HG02610 (cell line): ENCODE measurements at regions not wholly inside any gene's neighbourhood (a gene's known extent, or its start where the extent isn't known, plus 50 kb on each side); places are given as distances from the start of the nearest gene placed in this dataset.
"Not testable (repeated sequence)": the region's sequence is repeated elsewhere in the genome, so short reads cannot be mapped to it uniquely, and the experiment has no call there.

Experiments
- ATAC-seq: cut with Tn5 transposase; IDR thresholded peaks from one replicate; pipeline ENCODE4 v1.9.1; 2021; ENCODE audit warnings: mild to moderate bottlenecking, moderate library complexity; ENCODE audit not compliant: unreplicated experiment

DNA sequence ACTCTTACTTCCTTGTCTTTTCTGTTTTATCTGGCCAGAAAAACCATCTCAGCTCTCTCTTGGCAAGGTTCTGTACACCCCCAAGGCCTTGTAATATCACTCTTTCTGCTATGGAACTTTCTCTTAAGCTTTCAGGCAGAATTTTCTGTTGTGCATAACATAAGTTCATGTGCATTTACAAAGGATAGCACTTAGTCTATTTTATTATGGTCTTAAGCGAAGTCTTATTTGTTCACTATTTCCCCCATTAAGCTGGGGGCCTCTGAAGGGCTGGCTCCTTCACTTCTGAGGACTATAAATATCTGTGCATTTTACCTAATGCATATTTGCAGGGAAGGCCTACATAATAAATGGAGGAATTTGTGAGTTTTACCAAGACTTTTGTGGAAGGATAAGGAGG, 1393.4 kb downstream of the FAM181B start:
- no peak for ATAC-seq

- no peak for ATAC-seq
Measured at GRCh38 chr11:81339521-81339920, 1394.1 kb downstream of the FAM181B start.

- no peak for ATAC-seq
Measured at GRCh38 chr11:81337756-81338155, 1395.9 kb downstream of the FAM181B start.

GRCh38 chr11:81332276-81332675, 1401.4 kb downstream of the FAM181B start:
- no peak for ATAC-seq

- no peak for ATAC-seq
Measured at GRCh38 chr11:81331611-81332235, 1401.9 kb downstream of the FAM181B start.

DNA sequence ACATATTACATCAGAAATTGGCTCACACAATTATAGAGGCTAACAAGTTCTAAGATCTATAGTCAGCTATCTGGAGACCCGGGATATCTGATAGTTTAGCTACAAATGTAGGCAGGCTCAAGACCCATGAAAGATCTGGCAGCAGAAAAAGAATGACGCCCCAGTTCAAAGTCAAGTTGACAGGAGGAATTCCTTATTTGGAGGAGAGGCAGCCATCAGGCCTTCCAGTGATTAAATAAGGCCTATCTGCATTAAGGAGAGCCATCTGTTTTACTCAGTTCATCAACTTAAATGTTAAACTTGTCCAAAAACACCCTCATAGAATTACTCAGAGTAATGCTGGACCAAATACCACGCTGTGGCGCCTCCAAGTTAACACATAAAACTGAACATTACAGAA, 1402.6 kb downstream of the FAM181B start:
- ATAC-seq, result no peak

GRCh38 chr11:81303038-81303664, 1430.5 kb downstream of the FAM181B start:
- no peak for ATAC-seq

DNA sequence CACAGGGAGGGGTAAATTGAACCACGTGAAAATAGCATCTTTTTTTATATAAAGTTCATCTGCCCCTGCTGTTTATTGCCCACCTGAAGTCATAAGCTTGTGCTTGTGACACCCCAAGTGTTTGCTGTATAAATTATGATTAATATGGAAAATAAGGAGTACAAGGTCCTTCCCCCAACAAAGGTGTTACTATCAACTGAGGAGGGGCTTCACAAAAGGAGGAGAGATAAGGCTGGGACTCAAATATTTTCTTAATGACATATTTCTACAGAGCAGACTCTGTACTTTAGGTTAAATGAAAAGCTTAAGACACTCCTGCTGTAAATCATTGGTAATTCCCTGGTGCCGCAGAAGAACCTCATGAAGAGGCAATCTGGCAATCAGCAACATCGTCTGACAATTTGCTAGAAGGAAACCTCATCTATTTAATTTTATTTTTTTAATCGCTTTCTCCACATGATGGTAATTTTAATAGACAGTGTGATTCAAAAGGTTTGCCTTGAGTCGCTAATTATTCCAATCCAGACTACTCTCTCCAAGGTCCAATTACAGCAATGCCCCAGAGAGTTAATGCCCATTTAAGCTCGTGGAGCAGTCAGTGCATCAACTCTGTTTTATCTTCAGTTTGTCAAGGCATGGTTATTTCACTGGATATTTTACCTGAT, 1432.4 kb downstream of the FAM181B start:
- ATAC-seq, result no peak

DNA sequence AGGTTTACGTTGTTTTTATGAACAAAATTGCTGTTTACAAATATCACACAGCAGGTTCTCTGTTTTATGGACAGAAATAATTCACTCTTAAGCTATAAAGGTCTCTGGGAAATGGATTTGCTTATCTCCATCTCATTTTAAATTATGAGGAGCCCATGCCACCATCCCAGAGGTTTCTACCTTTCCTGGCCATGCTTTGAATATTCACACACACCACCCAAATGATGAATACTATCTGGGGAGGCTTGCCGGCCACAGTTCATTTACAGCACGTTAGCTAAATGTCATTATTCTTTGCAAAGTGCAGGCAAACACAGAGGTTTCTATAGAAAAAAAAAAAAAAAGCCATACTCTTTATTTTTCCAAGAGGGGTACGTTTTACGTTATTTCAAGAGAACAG, 1446.7 kb downstream of the FAM181B start:
- ATAC-seq, result no peak

DNA sequence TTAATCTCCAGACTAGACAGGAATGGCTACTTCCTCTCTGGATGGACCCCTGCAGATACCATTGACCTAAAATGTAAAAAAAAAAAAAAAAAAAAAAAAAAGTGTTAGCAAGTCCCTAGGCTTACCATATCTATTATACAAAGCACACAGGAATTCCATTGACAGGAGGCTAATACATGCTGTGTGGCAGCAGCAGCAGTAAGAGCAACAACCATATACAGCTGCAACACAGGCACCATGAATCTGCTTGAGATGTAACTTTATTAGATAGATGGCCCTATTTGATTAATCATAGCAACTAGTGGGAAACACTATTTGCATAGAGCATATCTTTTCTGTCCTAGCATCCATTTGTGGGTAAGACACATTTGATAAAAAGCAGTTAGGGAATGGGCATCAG, 1447.1 kb downstream of the FAM181B start:
- no peak for ATAC-seq

DNA sequence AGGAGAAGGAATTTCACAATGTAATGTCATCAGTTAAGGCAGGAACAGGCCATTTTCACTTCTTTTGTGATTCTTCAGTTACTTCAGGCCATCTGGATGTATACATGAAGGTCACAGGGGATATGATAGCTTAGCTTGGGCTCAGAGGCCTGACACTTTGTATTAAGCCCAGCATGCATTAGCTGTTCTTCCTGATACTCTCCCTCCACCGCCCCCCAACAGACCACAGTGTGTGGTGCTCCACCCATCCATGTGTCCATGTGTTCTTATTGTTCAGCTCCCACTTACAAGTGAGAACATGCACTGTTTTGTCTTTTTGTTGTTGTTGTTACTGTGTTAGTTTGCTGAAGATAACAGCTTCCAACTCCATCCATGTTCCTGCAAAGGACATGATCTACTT, 1453.4 kb downstream of the FAM181B start:
- not testable (repeated sequence) for ATAC-seq

GRCh38 chr11:81278991-81279390, 1454.7 kb downstream of the FAM181B start:
- ATAC-seq, result no peak

GRCh38 chr11:81270686-81271085, 1463.0 kb downstream of the FAM181B start:
- ATAC-seq, result no peak

DNA sequence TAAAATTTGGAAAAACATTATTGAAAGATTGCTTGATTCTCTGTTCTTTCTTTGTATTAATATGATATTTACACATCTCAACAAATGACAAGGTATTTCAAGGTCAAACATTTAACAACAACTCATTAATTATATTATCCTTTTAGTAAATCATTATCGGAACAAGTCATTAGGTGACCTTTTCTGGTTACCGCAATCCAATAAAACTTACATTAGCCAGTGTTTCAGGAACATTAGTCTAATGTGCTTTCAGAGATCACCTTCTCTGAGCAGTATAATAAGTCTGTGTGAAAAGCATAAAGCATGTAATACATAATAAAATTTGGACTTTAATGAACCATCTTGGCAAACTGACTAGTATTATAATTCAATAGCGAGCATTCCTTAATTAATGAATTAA, 1466.4 kb downstream of the FAM181B start:
- no peak for ATAC-seq

DNA sequence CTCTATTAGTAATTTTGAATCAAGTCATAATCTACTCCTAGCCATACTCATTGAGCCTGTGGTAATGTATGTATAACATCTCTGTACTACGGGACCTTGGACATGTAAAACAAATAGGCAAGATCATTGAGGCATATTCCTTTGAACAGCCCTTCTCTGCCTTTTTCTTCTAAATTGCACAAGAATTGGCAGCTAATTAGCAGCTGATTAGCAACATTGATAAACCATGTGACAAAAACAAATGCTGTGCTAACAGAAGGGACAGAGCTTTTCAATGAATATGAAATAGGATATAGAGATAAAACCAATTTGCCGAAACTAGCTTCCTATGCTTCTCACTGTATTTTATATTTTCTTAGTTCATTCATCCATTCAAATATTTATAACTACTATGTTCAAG, 1474.2 kb downstream of the FAM181B start:
- ATAC-seq, result no peak

GRCh38 chr11:81255895-81256294, 1477.8 kb downstream of the FAM181B start:
- peak; percentile 87 for ATAC-seq

DNA sequence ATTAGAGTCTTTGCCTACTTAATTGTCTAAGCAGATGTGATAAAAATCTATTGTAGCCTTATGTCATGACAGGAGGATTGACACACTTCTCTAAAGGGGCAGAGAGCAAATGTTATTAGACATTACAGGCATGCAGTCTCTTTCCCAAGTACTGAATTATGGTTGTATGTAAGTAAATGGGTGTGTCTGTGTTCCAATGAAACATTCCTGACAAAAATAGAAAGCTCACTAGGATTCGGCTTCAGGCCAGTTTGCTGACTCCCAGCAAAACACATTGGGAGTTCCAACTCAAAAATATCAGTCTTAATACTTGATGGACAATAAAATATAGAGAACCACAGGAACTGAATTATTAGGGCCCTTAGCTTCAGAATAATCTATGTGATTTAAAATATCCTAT, 1480.4 kb downstream of the FAM181B start:
- ATAC-seq, result no peak

DNA sequence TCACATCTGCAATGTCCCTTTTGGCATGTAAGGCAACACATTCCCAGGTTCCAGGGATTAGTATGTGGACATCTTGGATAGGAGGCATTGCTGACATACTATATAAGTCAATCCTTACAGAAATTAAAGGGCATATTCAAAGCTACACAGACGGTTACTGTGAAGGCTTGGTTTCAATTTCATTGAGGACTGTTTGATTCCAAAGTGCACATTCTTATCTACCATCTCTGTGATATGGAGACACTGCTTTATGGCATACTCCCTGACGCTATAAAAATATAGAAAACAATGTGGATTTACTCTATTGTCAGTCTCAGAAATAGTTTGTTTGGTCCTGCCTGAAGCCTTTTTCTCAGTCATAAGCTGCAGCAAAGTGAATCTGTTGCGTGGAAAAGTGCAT, 1486.7 kb downstream of the FAM181B start:
- ATAC-seq, result no peak

GRCh38 chr11:81245791-81246190, 1487.9 kb downstream of the FAM181B start:
- no peak for ATAC-seq

- ATAC-seq, result no peak
Measured at GRCh38 chr11:81241672-81242275, 1491.9 kb downstream of the FAM181B start.

DNA sequence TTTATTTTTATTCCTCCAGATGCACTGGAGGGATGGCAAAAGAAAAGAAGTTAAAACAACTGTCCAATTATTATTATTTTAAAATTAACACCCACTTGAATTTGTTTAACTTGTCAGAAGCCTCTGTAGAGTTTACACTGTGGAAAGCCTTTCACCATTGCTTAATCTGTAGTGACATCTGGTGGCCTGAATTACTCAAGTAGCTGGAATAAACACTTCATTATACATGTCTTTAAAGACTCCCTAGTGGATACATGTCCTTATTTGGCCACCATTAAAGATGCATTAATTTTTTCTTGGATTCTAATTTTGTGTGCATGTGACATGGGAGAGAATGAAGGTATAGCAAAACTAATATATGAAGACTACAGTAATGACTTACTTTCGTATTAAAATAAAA, 1496.5 kb downstream of the FAM181B start:
- no peak for ATAC-seq

- ATAC-seq, result not testable (repeated sequence)
Measured at GRCh38 chr11:81227409-81227808, 1506.3 kb downstream of the FAM181B start.
